B cell (primary cell): ENCODE measurements at regions not wholly inside any gene's neighbourhood (a gene's known extent, or its start where the extent isn't known, plus 50 kb on each side); places are given as distances from the start of the nearest gene placed in this dataset.

ENCODE experiments used
- CTCF ChIP-seq: fragments of 200-600 bp; IDR thresholded peaks from one replicate; pipeline ENCODE4 v1.8.0; 2022; ENCODE audit warnings: antibody characterized with exemption, mild to moderate bottlenecking
- EZH2 ChIP-seq: IDR thresholded peaks from 2 replicates; pipeline ENCODE4 v1.6.1; 2012; ENCODE audit warnings: borderline replicate concordance, low read depth, mild to moderate bottlenecking, moderate library complexity, low read length; ENCODE audit not compliant: insufficient read depth, poor library complexity, severe bottlenecking

DNA sequence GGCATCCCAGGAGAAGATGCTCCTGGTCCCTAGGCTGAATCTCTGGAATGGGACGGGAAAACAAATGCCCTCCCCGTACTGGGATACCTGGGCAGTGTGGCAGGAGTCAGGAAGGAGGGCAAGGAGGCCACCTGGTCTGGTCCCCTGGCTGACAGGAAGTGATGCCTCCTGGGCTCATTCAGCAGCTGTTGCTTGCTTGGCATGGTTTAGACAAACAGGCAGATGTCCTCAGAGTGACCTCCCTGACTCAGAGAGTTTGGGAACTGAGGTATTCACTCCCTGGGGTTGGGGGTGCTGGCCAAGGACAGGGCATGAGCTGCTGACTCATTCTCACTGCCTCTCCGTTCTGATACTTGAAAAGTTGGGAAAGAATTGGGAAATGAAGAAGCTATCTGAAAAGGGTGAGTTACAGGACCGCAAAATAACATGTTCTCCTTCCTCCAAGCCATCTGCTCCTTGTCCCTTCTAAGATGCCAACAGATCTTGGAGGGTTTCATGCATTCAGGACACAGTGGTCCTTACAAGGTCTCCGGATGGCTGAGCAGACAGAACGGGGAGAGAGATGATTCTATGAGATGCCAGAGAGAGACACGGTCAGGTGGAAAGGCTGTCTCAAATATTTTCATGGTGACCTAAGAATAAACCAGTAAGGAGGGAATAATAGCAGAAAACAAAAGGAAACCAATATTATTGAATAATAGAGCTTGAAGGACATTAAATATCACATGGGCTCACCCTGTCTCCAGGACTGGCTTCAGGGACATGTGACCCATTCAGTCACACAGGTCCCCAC lies 534.5 kb downstream of the BNC2 start:
- no peak for TF ChIP-seq CTCF
- no peak for TF ChIP-seq EZH2
